ENCODE measurements at regions not wholly inside any gene's neighbourhood (a gene's known extent, or its start where the extent isn't known, plus 50 kb on each side); places are given as distances from the start of the nearest gene placed in this dataset.

- no peak for DNase-seq
Observed at GRCh38 chr13:47109028-47109427, 212.2 kb upstream of the HTR2A start.

GRCh38 chr13:47100214-47100853 is 203.5 kb upstream of the HTR2A start:
- no peak for DNase-seq

- no peak for DNase-seq
Observed at GRCh38 chr13:47094734-47095434, 198.0 kb upstream of the HTR2A start.

GRCh38 chr13:47092202-47092601 is 195.3 kb upstream of the HTR2A start:
- DNase-seq: no peak

GRCh38 chr13:47087841-47088240 is 191.0 kb upstream of the HTR2A start:
- no peak for DNase-seq

- no peak for DNase-seq
Observed at GRCh38 chr13:47087241-47087640, 190.4 kb upstream of the HTR2A start.

- DNase-seq: no peak
Observed at GRCh38 chr13:47085346-47085745, 188.5 kb upstream of the HTR2A start.

GRCh38 chr13:47081850-47082249 is 185.0 kb upstream of the HTR2A start:
- no peak for DNase-seq

- no peak for DNase-seq
Observed at GRCh38 chr13:47081246-47081645, 184.4 kb upstream of the HTR2A start.

- DNase-seq: no peak
Observed at GRCh38 chr13:47080621-47081020, 183.8 kb upstream of the HTR2A start.

- no peak for DNase-seq
Observed at GRCh38 chr13:47076500-47076899, 179.6 kb upstream of the HTR2A start.

GRCh38 chr13:47069133-47069532 is 172.3 kb upstream of the HTR2A start:
- no peak for DNase-seq

GRCh38 chr13:47067306-47067705 is 170.5 kb upstream of the HTR2A start:
- no peak for DNase-seq

- DNase-seq: no peak
Observed at GRCh38 chr13:47066226-47066625, 169.4 kb upstream of the HTR2A start.

GRCh38 chr13:47064381-47064780 is 167.5 kb upstream of the HTR2A start:
- no peak for DNase-seq

GRCh38 chr13:47049276-47049989 is 152.6 kb upstream of the HTR2A start:
- no peak for DNase-seq

GRCh38 chr13:47046706-47047105 is 149.9 kb upstream of the HTR2A start:
- no peak for DNase-seq

GRCh38 chr13:47044842-47045241 is 148.0 kb upstream of the HTR2A start:
- no peak for DNase-seq

- no peak for DNase-seq
Observed at GRCh38 chr13:47039106-47039505, 142.3 kb upstream of the HTR2A start.

GRCh38 chr13:47038188-47038587 is 141.3 kb upstream of the HTR2A start:
- no peak for DNase-seq

GRCh38 chr13:47036294-47037008 is 139.6 kb upstream of the HTR2A start:
- DNase-seq: no peak

- DNase-seq: no peak
Observed at GRCh38 chr13:47033216-47033615, 136.4 kb upstream of the HTR2A start.

GRCh38 chr13:47027780-47028437 is 131.1 kb upstream of the HTR2A start:
- DNase-seq: no peak
